Peyer's patch (tissue), 4 donors: ENCODE measurements at regions not wholly inside any gene's neighbourhood (a gene's known extent, or its start where the extent isn't known, plus 50 kb on each side); places are given as distances from the start of the nearest gene placed in this dataset.

Experiments used
- CTCF ChIP-seq, 6 experiments: fragments of 450-650 bp in 4 of 6; fragments of 200-600 bp in 2 of 6; sonication (generic) in 1 of 6; IDR thresholded peaks; one replicate each; pipeline ENCODE4 v1.5.1; 2017 to 2019; ENCODE audit warnings: antibody characterized with exemption in 6 of 6, mild to moderate bottlenecking in 3 of 6, moderate library complexity in 1 of 6
- POLR2A ChIP-seq, 2 donors: fragments of 450-650 bp; IDR thresholded peaks; one replicate each; pipeline ENCODE4 v1.5.1; 2017; ENCODE audit warnings: antibody characterized with exemption in 2 of 2, mild to moderate bottlenecking in 2 of 2, moderate library complexity in 2 of 2

GRCh38 chr4:101398807-101399206 lies 51.5 kb upstream of the PPP3CA start:
- TF ChIP-seq POLR2A (IDR thresholded peaks at IDR 0.05) (no peak), CTCF (IDR thresholded peaks at IDR 0.05) (no peak)
